GM12878 (cell line): ENCODE measurements at regions not wholly inside any gene's neighbourhood (a gene's known extent, or its start where the extent isn't known, plus 50 kb on each side); places are given as distances from the start of the nearest gene placed in this dataset.

ENCODE experiments used
- BHLHE40 ChIP-seq, 2 experiments: fragments of 450-650 bp in 1 of 2; IDR thresholded peaks; 2 replicates each; pipeline ENCODE4 v1.6.1; 2011 to 2017; ENCODE audit warnings: low read depth in 2 of 2, borderline replicate concordance in 1 of 2, improper control_type of control experiment in 1 of 2, low read length in 1 of 2, mild to moderate bottlenecking in 1 of 2
- CTCF ChIP-seq, 3 experiments: IDR thresholded peaks in 2 of 3; conservative IDR thresholded peaks in 1 of 3; 2 replicates each; pipeline ENCODE4 v1.5.1; 2011; ENCODE audit warnings: low read depth in 3 of 3, low read length in 3 of 3, mild to moderate bottlenecking in 3 of 3, control low read depth in 2 of 3, moderate library complexity in 2 of 3, inconsistent platforms in 1 of 3, mixed read lengths in 1 of 3; ENCODE audit not compliant: control insufficient read depth in 2 of 3, insufficient read depth in 1 of 3; ENCODE audit errors: extremely low read depth in 1 of 3
- EZH2 ChIP-seq: IDR thresholded peaks from 2 replicates; pipeline ENCODE4 v1.6.1; 2012; ENCODE audit warnings: low read depth, mild to moderate bottlenecking, control low read depth, inconsistent platforms, low read length, borderline replicate concordance; ENCODE audit not compliant: control insufficient read depth
- FOS ChIP-seq: IDR thresholded peaks from 3 replicates; pipeline ENCODE4 v1.6.1; 2011; ENCODE audit warnings: borderline replicate concordance; ENCODE audit not compliant: insufficient read length; ENCODE audit errors: extremely low read depth
- HCFC1 ChIP-seq: fragments of 150-350 bp; IDR thresholded peaks from 2 replicates; pipeline ENCODE4 v1.6.1; 2014; ENCODE audit warnings: low read length
- IRF4 ChIP-seq: IDR thresholded peaks from 2 replicates; pipeline ENCODE4 v1.6.1; 2011; ENCODE audit warnings: low read depth, low read length
- KDM1A ChIP-seq: fragments of 200-600 bp; sonication (generic); IDR thresholded peaks from 2 replicates; pipeline ENCODE4 v1.6.1; 2016; ENCODE audit warnings: borderline replicate concordance
- POLR2A ChIP-seq: IDR thresholded peaks from 2 replicates; pipeline ENCODE4 v1.6.1; 2011; ENCODE audit warnings: low read depth, mild to moderate bottlenecking, low read length

- TF ChIP-seq IRF4 (no peak), POLR2A (no peak), EZH2 (no peak), KDM1A (no peak), FOS (no peak), CTCF (IDR thresholded peaks at IDR 0.05 in 2 of 3, conservative IDR thresholded peaks at IDR 0.05 in 1 of 3; ENCODE audit: control insufficient read depth in 2 of 3, extremely low read depth in 1 of 3, insufficient read depth in 1 of 3, low read depth in 3 of 3, low read length in 3 of 3) (no peak), BHLHE40 (IDR thresholded peaks at IDR 0.05; ENCODE audit: borderline replicate concordance in 1 of 2, low read depth in 2 of 2, low read length in 1 of 2) (no peak), HCFC1 (no peak)
Measured at GRCh38 chr9:24608599-24608998, 62.9 kb upstream of the IZUMO3 start.
